ENCODE measurements at regions not wholly inside any gene's neighbourhood (a gene's known extent, or its start where the extent isn't known, plus 50 kb on each side); places are given as distances from the start of the nearest gene placed in this dataset.

- DNase-seq (ENCODE audit: low read depth) = no peak
Measured at GRCh38 chr4:104677116-104677515, 182.4 kb upstream of the CXXC4 start.

GRCh38 chr4:104682311-104682710, 187.6 kb upstream of the CXXC4 start:
- no peak for DNase-seq (ENCODE audit: low read depth)

GRCh38 chr4:104693601-104694201, 199.0 kb upstream of the CXXC4 start:
- no peak for DNase-seq (ENCODE audit: low read depth)

- no peak for DNase-seq (ENCODE audit: low read depth)
Measured at GRCh38 chr4:104716584-104716983, 221.9 kb upstream of the CXXC4 start.

GRCh38 chr4:104719539-104720230, 225.0 kb upstream of the CXXC4 start:
- DNase-seq (ENCODE audit: low read depth) = no peak

- no peak for DNase-seq (ENCODE audit: low read depth)
Measured at GRCh38 chr4:104722467-104722866, 227.8 kb upstream of the CXXC4 start.

GRCh38 chr4:104726002-104726401, 231.3 kb upstream of the CXXC4 start:
- no peak for DNase-seq (ENCODE audit: low read depth)

- no peak for DNase-seq (ENCODE audit: low read depth)
Measured at GRCh38 chr4:104727643-104728042, 232.9 kb upstream of the CXXC4 start.

- DNase-seq (ENCODE audit: low read depth) = peak; percentile 23
Measured at GRCh38 chr4:104728380-104729122, 233.9 kb upstream of the CXXC4 start.

GRCh38 chr4:104732766-104733165, 238.1 kb upstream of the CXXC4 start:
- DNase-seq (ENCODE audit: low read depth) = no peak

- DNase-seq (ENCODE audit: low read depth) = no peak
Measured at GRCh38 chr4:104735174-104735573, 240.5 kb upstream of the CXXC4 start.

- DNase-seq (ENCODE audit: low read depth) = no peak
Measured at GRCh38 chr4:104740161-104740560, 245.5 kb upstream of the CXXC4 start.

GRCh38 chr4:104743215-104743653, 248.5 kb upstream of the CXXC4 start:
- no peak for DNase-seq (ENCODE audit: low read depth)

- DNase-seq (ENCODE audit: low read depth) = no peak
Measured at GRCh38 chr4:104747635-104748034, 252.9 kb upstream of the CXXC4 start.

- DNase-seq (ENCODE audit: low read depth) = no peak
Measured at GRCh38 chr4:104749062-104749461, 254.4 kb upstream of the CXXC4 start.

- DNase-seq (ENCODE audit: low read depth) = no peak
Measured at GRCh38 chr4:104750008-104750407, 255.3 kb upstream of the CXXC4 start.

- no peak for DNase-seq (ENCODE audit: low read depth)
Measured at GRCh38 chr4:104751468-104751867, 256.8 kb upstream of the CXXC4 start.

GRCh38 chr4:104752337-104752736, 257.6 kb upstream of the CXXC4 start:
- no peak for DNase-seq (ENCODE audit: low read depth)

- no peak for DNase-seq (ENCODE audit: low read depth)
Measured at GRCh38 chr4:104756837-104757236, 262.1 kb upstream of the CXXC4 start.

- no peak for DNase-seq (ENCODE audit: low read depth)
Measured at GRCh38 chr4:104758574-104758973, 263.9 kb upstream of the CXXC4 start.

GRCh38 chr4:104763554-104764222, 269.0 kb upstream of the CXXC4 start:
- no peak for DNase-seq (ENCODE audit: low read depth)

GRCh38 chr4:104766676-104767075, 272.0 kb upstream of the CXXC4 start:
- DNase-seq (ENCODE audit: low read depth) = no peak

- DNase-seq (ENCODE audit: low read depth) = no peak
Measured at GRCh38 chr4:104772849-104773248, 278.2 kb upstream of the CXXC4 start.
